ENCODE measurements at regions not wholly inside any gene's neighbourhood (a gene's known extent, or its start where the extent isn't known, plus 50 kb on each side); places are given as distances from the start of the nearest gene placed in this dataset.
A peak's percentile ranks its signal among the peaks of the same experiment; 100 is the strongest.
"Not testable (repeated sequence)": the region's sequence is repeated elsewhere in the genome, so short reads cannot be mapped to it uniquely, and the experiment has no call there.

DNA sequence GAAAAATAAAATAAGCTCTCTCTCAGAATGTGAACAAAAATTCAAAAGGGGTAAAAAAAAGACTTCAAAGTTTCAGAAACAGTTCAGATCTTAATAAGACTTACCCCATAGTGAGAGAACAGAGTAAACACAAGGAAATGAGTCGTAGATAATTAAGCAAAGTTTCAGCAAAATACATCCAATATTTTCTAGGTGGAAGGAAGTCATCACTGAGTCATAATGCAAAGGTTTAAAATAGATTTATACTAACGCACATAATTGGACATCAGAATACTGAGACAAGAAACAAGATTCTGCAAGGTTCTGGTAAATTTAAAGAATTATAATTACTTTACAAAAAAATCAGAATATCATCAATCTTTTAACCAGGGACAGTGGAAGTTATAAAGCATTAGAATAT lies 1370.7 kb upstream of the ATXN8OS start:
- no peak for DNase-seq

- DNase-seq, result no peak
Observed at GRCh38 chr13:68727798-68728197, 1379.8 kb upstream of the ATXN8OS start.

- no peak for DNase-seq
Observed at GRCh38 chr13:68727165-68727564, 1380.5 kb upstream of the ATXN8OS start.

- no peak for DNase-seq
Observed at GRCh38 chr13:68719815-68720214, 1387.8 kb upstream of the ATXN8OS start.

GRCh38 chr13:68715651-68716050 lies 1392.0 kb upstream of the ATXN8OS start:
- DNase-seq, result no peak

- no peak for DNase-seq
Observed at GRCh38 chr13:68714292-68714691, 1393.3 kb upstream of the ATXN8OS start.

GRCh38 chr13:68713394-68713793 lies 1394.2 kb upstream of the ATXN8OS start:
- DNase-seq, result no peak

DNA sequence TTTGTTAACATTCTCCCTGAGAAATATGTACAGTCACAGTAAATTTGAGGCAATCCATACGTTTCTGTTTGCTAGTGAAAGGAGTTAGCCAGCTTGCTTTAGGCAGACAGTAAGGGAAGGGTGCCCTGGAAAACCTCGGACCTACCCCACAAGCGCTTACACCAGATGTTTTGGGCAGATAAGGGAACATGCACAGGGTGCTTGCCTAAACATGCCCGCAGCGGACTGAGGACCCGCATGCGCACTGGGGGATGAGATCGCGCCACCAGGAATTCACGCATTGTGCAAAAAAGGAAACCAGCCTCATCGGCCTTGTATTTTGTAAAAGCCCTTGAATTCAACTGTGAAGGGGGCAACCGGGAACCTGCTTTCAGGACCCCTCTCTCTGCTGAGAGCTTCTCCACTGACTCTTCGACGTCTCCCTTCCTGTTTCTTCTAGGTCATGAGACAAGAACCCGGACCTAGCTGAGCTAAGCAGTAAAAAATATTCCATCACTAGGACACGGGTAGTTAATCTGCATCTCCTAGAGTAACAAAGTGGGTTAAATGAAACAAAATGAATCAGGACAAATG lies 1399.2 kb upstream of the ATXN8OS start:
- no peak for DNase-seq

GRCh38 chr13:68706044-68706443 lies 1401.6 kb upstream of the ATXN8OS start:
- not testable (repeated sequence) for DNase-seq

GRCh38 chr13:68697551-68697950 lies 1410.1 kb upstream of the ATXN8OS start:
- DNase-seq, result no peak

DNA sequence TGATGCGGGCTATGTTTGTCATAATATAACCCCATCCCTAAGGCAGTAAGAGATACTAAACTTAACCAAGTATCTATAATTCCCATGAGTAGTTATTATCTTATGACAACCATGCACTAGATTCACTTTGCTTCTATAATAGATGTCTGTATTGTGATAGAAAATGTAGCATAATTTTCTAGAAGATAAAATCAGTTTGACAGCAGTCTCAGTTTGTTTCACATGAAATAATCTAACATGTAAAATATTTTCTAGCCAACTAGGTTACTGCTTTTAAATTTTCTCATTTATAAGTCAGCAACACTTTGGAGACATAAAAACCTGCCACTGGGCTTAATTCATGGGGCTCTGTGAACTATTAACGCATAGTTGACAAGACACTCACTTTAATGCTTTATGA lies 1410.7 kb upstream of the ATXN8OS start:
- no peak for DNase-seq

GRCh38 chr13:68692049-68692448 lies 1415.6 kb upstream of the ATXN8OS start:
- no peak for DNase-seq

DNA sequence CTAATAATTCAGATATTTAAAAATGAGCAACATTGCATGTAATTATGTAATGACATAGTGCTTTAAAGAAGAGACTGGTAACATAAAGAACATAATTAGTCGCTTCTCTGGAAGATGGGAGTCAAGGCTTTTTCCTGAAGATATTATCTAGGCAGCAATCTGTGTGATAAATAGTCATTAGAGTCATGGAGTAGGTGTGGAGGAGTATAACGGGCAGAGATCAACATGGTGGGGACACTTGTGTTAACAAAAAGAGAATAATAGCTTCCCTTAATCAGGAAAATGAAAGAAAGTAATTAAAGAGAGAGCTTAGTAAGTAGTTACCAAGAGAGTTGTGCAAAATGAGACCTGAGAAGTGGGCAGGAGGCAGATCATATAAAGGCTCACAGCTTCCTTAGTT lies 1417.1 kb upstream of the ATXN8OS start:
- no peak for DNase-seq

GRCh38 chr13:68676513-68677115 lies 1431.0 kb upstream of the ATXN8OS start:
- no peak for DNase-seq

DNA sequence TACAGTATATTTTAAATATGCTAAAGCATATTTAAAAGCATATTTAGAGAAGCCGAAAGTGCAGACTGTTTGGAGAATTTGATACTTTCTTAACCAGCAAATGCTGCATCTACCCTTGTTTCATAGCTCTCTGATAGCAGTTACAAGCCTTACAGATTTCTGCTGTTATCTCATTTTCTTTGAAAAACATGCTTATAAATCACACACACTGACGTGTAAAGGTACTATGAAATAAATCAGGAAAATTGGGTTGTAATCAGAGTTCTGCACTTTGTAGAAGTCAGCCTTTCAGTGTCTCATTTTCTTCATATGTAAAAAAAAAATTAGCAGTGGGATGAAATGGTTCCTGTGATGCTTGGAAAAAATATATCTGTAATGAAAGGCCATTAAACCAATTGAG lies 1432.4 kb upstream of the ATXN8OS start:
- no peak for DNase-seq

- DNase-seq, result no peak
Observed at GRCh38 chr13:68667863-68668262, 1437.7 kb upstream of the PCDH9 start.

DNA sequence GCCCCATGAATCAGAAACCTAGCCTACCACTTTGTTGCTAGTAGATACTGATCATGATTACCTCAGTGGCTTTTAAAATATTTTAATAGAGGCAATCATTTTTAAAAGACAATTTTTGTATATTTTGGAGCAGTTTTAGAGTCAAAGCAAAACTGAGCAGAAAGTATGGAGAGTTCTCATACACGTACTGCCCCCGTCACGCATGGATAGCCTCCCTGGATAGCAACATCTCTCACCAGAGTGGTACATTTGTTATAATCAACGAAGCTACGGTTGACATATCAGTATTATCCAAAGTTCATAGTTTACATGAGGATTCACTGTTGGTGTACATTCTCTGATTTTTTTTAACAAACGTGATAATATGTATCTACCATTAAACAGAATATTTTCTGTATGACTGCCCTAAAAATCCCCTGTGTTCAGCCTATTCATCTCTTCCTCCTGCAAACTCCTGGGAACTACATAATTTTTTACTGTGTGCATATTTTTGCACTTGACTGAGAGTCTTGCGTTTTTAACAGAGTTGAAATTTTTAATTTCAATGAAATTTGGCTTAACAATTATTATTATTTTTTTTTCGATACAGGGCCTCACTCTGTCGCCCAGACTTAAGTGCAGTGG lies 1436.8 kb upstream of the PCDH9 start:
- no peak for DNase-seq

DNA sequence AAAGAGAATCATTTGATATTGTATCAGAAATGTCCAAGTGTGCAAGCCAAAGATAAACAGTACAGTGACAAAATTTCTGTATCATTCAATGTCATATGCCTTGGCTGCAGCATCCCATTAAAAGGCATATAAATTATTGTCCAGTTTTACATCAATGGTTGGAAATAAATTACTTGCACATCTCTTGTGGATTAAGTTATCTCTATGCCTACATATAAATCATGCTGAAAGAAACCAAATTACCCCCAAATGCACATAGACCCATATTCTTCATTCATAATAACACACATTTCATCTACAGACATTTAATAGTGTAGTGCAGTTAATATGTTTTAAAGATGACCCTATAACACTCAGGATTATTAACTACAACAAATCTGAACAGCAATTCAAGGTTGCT lies 1415.7 kb upstream of the PCDH9 start:
- no peak for DNase-seq

GRCh38 chr13:68644611-68645010 lies 1414.5 kb upstream of the PCDH9 start:
- no peak for DNase-seq

GRCh38 chr13:68636784-68637183 lies 1406.6 kb upstream of the PCDH9 start:
- no peak for DNase-seq

- no peak for DNase-seq
Observed at GRCh38 chr13:68628994-68629393, 1398.9 kb upstream of the PCDH9 start.

DNA sequence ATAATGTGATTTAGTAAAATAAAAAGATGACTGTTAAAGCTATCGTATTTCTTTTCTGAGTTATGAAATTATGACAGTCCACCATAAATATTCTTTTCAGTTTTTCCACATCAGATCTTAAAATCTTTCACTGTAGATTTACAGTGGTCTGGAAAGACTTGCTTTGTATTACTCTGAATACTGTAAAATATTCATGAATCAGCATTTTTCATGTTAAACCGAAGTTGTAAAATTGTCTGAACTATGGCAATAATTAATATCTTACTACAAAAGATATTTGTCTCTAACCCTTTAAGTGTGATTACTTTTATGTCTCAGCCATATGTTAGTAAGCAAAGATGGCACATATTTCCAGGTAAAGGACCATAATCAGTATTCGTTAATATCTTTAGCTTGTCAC lies 1397.2 kb upstream of the PCDH9 start:
- DNase-seq, result no peak

- DNase-seq, result peak; percentile 1
Observed at GRCh38 chr13:68616600-68617222, 1386.6 kb upstream of the PCDH9 start.

DNA sequence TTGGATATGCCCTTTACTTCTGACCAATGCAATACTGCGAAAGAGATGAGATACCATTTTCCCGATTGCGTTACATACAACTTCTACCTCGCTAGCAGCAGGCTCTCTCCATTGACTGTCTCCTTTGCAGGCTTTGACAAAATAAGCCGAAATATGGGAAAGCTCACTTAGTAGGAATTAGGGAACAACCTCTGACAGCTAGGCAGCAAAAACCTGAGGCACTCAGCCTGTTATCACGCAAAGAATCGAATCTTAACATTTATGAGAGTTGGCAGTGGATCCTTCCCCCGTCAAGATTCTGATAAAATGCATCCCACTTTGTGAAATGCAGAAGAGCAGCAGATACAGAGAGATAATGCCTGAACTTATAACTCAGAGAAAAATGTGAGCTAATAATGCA lies 1379.5 kb upstream of the PCDH9 start:
- DNase-seq, result no peak
